Panc1 (cell line): ENCODE measurements at regions not wholly inside any gene's neighbourhood (a gene's known extent, or its start where the extent isn't known, plus 50 kb on each side); places are given as distances from the start of the nearest gene placed in this dataset.

Source experiments
- ATAC-seq: fragments of 200-7000 bp; cut with Tn5 transposase; 2 replicates; pipeline ENCODE4 v1.9.1; 2020; ENCODE audit warnings: mild to moderate bottlenecking, moderate library complexity
- BruUV-seq: library from RNA; stranded (reverse); fragments of 400-500 nt; replicated peaks from 2 replicates; lab custom pipeline; 2021; lab: Mats Ljungman, UMichigan
- CTCF ChIA-PET: fragments of 300-600 bp; sonication (Branson Sonifier 250); formaldehyde crosslinking; loops from one replicate; lab custom pipeline; 2022; ENCODE audit warnings: antibody characterized with exemption; lab: Charles Lee
- POLR2A ChIA-PET: fragments of 300-600 bp; sonication (Branson Sonifier 250); formaldehyde crosslinking; loops from one replicate; lab custom pipeline; 2022; ENCODE audit warnings: antibody characterized with exemption; lab: Charles Lee
- DNase-seq: peaks from one replicate; pipeline ENCODE4 v3.0.0-alpha.2; 2010; ENCODE audit warnings: low read depth, low spot score
- H3K27ac ChIP-seq: 2 replicates; pipeline ENCODE4 v1.5.1; 2011; ENCODE audit warnings: mild to moderate bottlenecking, low read length, inconsistent platforms
- H3K27me3 ChIP-seq: fragments of 200-500 bp; sonication (Bioruptor generic); 2 replicates; pipeline ENCODE4 v1.6.0; 2014; ENCODE audit warnings: low read length, inconsistent platforms; ENCODE audit not compliant: control insufficient read depth, insufficient read depth
- H3K36me3 ChIP-seq: fragments of 200-500 bp; sonication (Bioruptor generic); 2 replicates; pipeline ENCODE4 v1.5.1; 2014; ENCODE audit warnings: inconsistent platforms, mild to moderate bottlenecking, low read length, moderate library complexity; ENCODE audit not compliant: control insufficient read depth, insufficient read depth
- H3K4me1 ChIP-seq: 2 replicates; pipeline ENCODE4 v1.5.1; 2011; ENCODE audit warnings: inconsistent platforms, mild to moderate bottlenecking, low read length, moderate library complexity; ENCODE audit not compliant: control insufficient read depth, insufficient read depth
- H3K4me3 ChIP-seq, 2 experiments: 2 replicates each; pipeline ENCODE4 v1.5.1; 2011 to 2012; ENCODE audit warnings: low read depth in 2 of 2, low read length in 2 of 2, mild to moderate bottlenecking in 2 of 2, inconsistent platforms in 1 of 2, moderate library complexity in 1 of 2
- H3K9me3 ChIP-seq: fragments of 200-500 bp; sonication (Bioruptor generic); 2 replicates; pipeline ENCODE4 v1.5.1; 2014; ENCODE audit warnings: low read depth, mild to moderate bottlenecking, inconsistent platforms, low read length, moderate library complexity; ENCODE audit not compliant: control insufficient read depth, insufficient read depth
- POLR2AphosphoS5 ChIP-seq: IDR thresholded peaks from 2 replicates; pipeline ENCODE4 v1.6.1; 2012; ENCODE audit warnings: mild to moderate bottlenecking, low read depth, low read length, moderate library complexity
- SIN3A ChIP-seq: IDR thresholded peaks from 2 replicates; pipeline ENCODE4 v1.6.1; 2012; ENCODE audit warnings: low read depth, mild to moderate bottlenecking, low read length, moderate library complexity, borderline replicate concordance; ENCODE audit not compliant: insufficient read depth
- TCF7L2 ChIP-seq: IDR thresholded peaks from 2 replicates; pipeline ENCODE4 v1.6.1; 2011; ENCODE audit warnings: mild to moderate bottlenecking, low read depth, low read length, inconsistent platforms
- in situ Hi-C: cut with HindIII; loops from 2 replicates; pipeline ENCODE4 v1.10.0; 2016; ENCODE audit warnings: low sequenced_read_pairs, low pct_unique_long_range_greater_than_20kb
- intact Hi-C: fragments of 100-400 bp; cut with micrococcal nuclease; formaldehyde crosslinking; loops from one replicate; pipeline ENCODE4 v1.10.0; 2022; ENCODE audit not compliant: unreplicated experiment
- TF ChIP-seq, protein P1 (sequence below): fragments of 450-650 bp; IDR thresholded peaks from 2 replicates; pipeline ENCODE4 v1.5.1; 2017; ENCODE audit warnings: mild to moderate bottlenecking
- TF ChIP-seq, protein P2 (sequence below), 2 experiments: IDR thresholded peaks; 2 replicates each; pipeline ENCODE4 v1.6.1; 2011 to 2012; ENCODE audit warnings: low read depth in 2 of 2, control low read depth in 1 of 2, low read length in 1 of 2, mild to moderate bottlenecking in 1 of 2, moderate library complexity in 1 of 2; ENCODE audit not compliant: insufficient read depth in 1 of 2

GRCh38 chr17:77466596-77467223, 325.9 kb downstream of the SEC14L1 start:
- intact Hi-C loops = no loop called here
- TF ChIP-seq, protein P1, sequence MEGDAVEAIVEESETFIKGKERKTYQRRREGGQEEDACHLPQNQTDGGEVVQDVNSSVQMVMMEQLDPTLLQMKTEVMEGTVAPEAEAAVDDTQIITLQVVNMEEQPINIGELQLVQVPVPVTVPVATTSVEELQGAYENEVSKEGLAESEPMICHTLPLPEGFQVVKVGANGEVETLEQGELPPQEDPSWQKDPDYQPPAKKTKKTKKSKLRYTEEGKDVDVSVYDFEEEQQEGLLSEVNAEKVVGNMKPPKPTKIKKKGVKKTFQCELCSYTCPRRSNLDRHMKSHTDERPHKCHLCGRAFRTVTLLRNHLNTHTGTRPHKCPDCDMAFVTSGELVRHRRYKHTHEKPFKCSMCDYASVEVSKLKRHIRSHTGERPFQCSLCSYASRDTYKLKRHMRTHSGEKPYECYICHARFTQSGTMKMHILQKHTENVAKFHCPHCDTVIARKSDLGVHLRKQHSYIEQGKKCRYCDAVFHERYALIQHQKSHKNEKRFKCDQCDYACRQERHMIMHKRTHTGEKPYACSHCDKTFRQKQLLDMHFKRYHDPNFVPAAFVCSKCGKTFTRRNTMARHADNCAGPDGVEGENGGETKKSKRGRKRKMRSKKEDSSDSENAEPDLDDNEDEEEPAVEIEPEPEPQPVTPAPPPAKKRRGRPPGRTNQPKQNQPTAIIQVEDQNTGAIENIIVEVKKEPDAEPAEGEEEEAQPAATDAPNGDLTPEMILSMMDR = no peak
- TF ChIP-seq SIN3A (no peak), TCF7L2 (no peak), POLR2AphosphoS5 (no peak)
- TF ChIP-seq, protein P2, sequence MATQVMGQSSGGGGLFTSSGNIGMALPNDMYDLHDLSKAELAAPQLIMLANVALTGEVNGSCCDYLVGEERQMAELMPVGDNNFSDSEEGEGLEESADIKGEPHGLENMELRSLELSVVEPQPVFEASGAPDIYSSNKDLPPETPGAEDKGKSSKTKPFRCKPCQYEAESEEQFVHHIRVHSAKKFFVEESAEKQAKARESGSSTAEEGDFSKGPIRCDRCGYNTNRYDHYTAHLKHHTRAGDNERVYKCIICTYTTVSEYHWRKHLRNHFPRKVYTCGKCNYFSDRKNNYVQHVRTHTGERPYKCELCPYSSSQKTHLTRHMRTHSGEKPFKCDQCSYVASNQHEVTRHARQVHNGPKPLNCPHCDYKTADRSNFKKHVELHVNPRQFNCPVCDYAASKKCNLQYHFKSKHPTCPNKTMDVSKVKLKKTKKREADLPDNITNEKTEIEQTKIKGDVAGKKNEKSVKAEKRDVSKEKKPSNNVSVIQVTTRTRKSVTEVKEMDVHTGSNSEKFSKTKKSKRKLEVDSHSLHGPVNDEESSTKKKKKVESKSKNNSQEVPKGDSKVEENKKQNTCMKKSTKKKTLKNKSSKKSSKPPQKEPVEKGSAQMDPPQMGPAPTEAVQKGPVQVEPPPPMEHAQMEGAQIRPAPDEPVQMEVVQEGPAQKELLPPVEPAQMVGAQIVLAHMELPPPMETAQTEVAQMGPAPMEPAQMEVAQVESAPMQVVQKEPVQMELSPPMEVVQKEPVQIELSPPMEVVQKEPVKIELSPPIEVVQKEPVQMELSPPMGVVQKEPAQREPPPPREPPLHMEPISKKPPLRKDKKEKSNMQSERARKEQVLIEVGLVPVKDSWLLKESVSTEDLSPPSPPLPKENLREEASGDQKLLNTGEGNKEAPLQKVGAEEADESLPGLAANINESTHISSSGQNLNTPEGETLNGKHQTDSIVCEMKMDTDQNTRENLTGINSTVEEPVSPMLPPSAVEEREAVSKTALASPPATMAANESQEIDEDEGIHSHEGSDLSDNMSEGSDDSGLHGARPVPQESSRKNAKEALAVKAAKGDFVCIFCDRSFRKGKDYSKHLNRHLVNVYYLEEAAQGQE (IDR thresholded peaks at IDR 0.05; ENCODE audit: insufficient read depth in 1 of 2, low read depth in 2 of 2, low read length in 1 of 2) = no peak
- DNase-seq (no peak), ATAC-seq (no peak)
- peaks cover 35% of the 10 kb centered on the region for H3K4me1 ChIP-seq
- CTCF ChIA-PET = no interaction called here
- no peaks in the 10 kb centered on the region for H3K36me3 ChIP-seq
- in situ Hi-C loops = no loop called here
- BruUV-seq = no TSS peak
- no peak overlapping the region for H3K4me3 ChIP-seq
- H3K27me3 ChIP-seq = no peaks in the 10 kb centered on the region
- no peaks in the 10 kb centered on the region for H3K9me3 ChIP-seq
- 0 out of 2 replicates have a peak overlapping the region, but pooled peaks have one; percentile 34 for H3K27ac ChIP-seq
- POLR2A ChIA-PET = no interaction called here

- ATAC-seq (no peak), DNase-seq (no peak)
- no TSS peak for BruUV-seq
- no peak overlapping the region for H3K4me3 ChIP-seq
- TF ChIP-seq POLR2AphosphoS5 = no peak
- TF ChIP-seq TCF7L2 = no peak
- TF ChIP-seq, protein P1 = no peak
- TF ChIP-seq SIN3A = no peak
- TF ChIP-seq, protein P2 (IDR thresholded peaks at IDR 0.05; ENCODE audit: insufficient read depth in 1 of 2, low read depth in 2 of 2, low read length in 1 of 2) = no peak
- H3K27ac ChIP-seq = no peak overlapping the region
- no peaks in the 10 kb centered on the region for H3K9me3 ChIP-seq
- CTCF ChIA-PET = no interaction called here
- POLR2A ChIA-PET = no interaction called here
- no peaks in the 10 kb centered on the region for H3K36me3 ChIP-seq
- in situ Hi-C loops = no loop called here
- intact Hi-C loops = no loop called here
- H3K27me3 ChIP-seq = no peaks in the 10 kb centered on the region
- H3K4me1 ChIP-seq = peaks cover 38% of the 10 kb centered on the region
Measured at GRCh38 chr17:77467521-77467920, 326.8 kb downstream of the SEC14L1 start.
